IMR-90 (cell line): ENCODE measurements at regions not wholly inside any gene's neighbourhood (a gene's known extent, or its start where the extent isn't known, plus 50 kb on each side); places are given as distances from the start of the nearest gene placed in this dataset.

Source experiments
- BHLHE40 ChIP-seq: fragments of 150-350 bp; IDR thresholded peaks from 2 replicates; pipeline ENCODE4 v1.6.1; 2016; ENCODE audit warnings: mild to moderate bottlenecking, low read depth, low read length
- CEBPB ChIP-seq: IDR thresholded peaks from 2 replicates; pipeline ENCODE4 v1.6.1; 2012; ENCODE audit warnings: low read depth, low read length, improper control_type of control experiment
- CHD1 ChIP-seq: IDR thresholded peaks from 2 replicates; pipeline ENCODE4 v1.6.1; 2012; ENCODE audit warnings: low read depth, low read length, improper control_type of control experiment
- CTCF ChIP-seq: conservative IDR thresholded peaks from 2 replicates; pipeline ENCODE4 v1.5.1; 2012; ENCODE audit warnings: mild to moderate bottlenecking, low read depth, low read length, improper control_type of control experiment
- FOS ChIP-seq: fragments of 150-350 bp; IDR thresholded peaks from 2 replicates; pipeline ENCODE4 v1.6.1; 2016; ENCODE audit warnings: low read depth, low read length
- MAFK ChIP-seq: IDR thresholded peaks from 2 replicates; pipeline ENCODE4 v1.6.1; 2012; ENCODE audit warnings: low read depth, low read length, improper control_type of control experiment
- MAZ ChIP-seq: IDR thresholded peaks from 2 replicates; pipeline ENCODE4 v1.6.1; 2012; ENCODE audit warnings: low read depth, mild to moderate bottlenecking, low read length, improper control_type of control experiment, moderate library complexity, borderline replicate concordance
- MXI1 ChIP-seq: IDR thresholded peaks from 2 replicates; pipeline ENCODE4 v1.6.1; 2012; ENCODE audit warnings: low read depth, mild to moderate bottlenecking, low read length, moderate library complexity, borderline replicate concordance
- NFE2L2 ChIP-seq: fragments of 150-350 bp; IDR thresholded peaks from 2 replicates; pipeline ENCODE4 v1.6.1; 2016; ENCODE audit warnings: low read depth, mild to moderate bottlenecking, low read length
- POLR2A ChIP-seq: IDR thresholded peaks from 2 replicates; pipeline ENCODE4 v1.6.1; 2012; ENCODE audit warnings: mild to moderate bottlenecking, low read depth, low read length
- RAD21 ChIP-seq: IDR thresholded peaks from 2 replicates; pipeline ENCODE4 v1.6.1; 2012; ENCODE audit warnings: low read length, improper control_type of control experiment
- RCOR1 ChIP-seq: IDR thresholded peaks from 2 replicates; pipeline ENCODE4 v1.6.1; 2012; ENCODE audit warnings: mild to moderate bottlenecking, low read length, improper control_type of control experiment; ENCODE audit not compliant: insufficient replicate concordance
- SMC3 ChIP-seq: fragments of 150-350 bp; IDR thresholded peaks from 2 replicates; pipeline ENCODE4 v1.6.1; 2016; ENCODE audit warnings: low read depth, mild to moderate bottlenecking, antibody characterized with exemption, low read length, moderate library complexity
- USF2 ChIP-seq: fragments of 150-350 bp; IDR thresholded peaks from 2 replicates; pipeline ENCODE4 v1.6.1; 2017; ENCODE audit warnings: mild to moderate bottlenecking, antibody characterized with exemption, low read length, low read depth

- TF ChIP-seq POLR2A (no peak), CTCF (no peak), USF2 (no peak), RAD21 (no peak), CEBPB (no peak), CHD1 (no peak), SMC3 (no peak), NFE2L2 (no peak), MXI1 (no peak), BHLHE40 (no peak), MAZ (no peak), RCOR1 (no peak), MAFK (no peak), FOS (no peak)
Observed at GRCh38 chr6:42512579-42512978, 51.2 kb upstream of the UBR2 start.
